ENCODE measurements at regions not wholly inside any gene's neighbourhood (a gene's known extent, or its start where the extent isn't known, plus 50 kb on each side); places are given as distances from the start of the nearest gene placed in this dataset.
"Not testable (repeated sequence)": the region's sequence is repeated elsewhere in the genome, so short reads cannot be mapped to it uniquely, and the experiment has no call there.

DNA sequence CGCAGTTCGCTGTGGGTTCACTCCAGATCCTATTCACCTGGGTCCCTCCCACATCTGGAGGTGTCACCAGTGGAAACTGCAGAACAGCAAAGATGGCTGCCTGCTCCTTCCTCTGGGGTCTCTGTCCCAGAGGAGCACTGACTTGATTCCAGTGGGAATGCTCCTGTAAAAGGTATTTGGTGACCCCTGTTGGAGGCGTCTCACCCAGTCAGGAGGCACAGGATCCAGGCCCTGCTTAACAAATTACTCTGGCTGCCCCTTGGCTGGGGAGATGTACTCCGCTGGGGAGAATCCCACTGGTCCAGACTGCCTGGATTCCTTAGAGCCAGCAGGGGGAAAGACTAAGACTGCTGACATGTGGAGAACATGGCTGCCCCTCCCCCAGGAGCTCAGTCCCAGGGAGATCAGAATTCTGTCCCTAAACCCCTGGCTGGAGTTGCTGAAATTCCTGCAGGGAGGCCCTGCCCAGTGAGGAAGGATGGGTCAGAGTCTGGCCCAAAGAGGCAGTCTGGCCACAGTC is 483.0 kb downstream of the CBLN4 start:
- DNase-seq = no peak

DNA sequence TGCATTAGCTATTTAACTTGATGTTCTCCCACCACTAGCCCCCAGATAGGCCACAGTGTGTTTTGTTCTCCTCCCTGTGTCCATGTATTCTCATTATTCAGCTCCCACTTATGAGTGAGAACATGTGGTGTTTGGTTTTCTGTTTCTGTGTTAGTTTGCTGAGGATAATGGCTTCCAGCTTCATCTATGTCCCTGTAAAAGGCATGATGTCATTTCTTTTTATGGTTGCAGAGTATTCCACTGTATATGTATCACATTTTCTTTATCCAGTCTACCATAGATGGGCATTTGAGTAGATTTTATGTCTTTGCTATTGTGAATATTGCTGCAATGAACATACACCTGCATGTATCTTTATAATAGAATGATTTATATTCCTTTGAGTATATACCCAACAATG is 487.7 kb downstream of the CBLN4 start:
- DNase-seq = not testable (repeated sequence)

DNA sequence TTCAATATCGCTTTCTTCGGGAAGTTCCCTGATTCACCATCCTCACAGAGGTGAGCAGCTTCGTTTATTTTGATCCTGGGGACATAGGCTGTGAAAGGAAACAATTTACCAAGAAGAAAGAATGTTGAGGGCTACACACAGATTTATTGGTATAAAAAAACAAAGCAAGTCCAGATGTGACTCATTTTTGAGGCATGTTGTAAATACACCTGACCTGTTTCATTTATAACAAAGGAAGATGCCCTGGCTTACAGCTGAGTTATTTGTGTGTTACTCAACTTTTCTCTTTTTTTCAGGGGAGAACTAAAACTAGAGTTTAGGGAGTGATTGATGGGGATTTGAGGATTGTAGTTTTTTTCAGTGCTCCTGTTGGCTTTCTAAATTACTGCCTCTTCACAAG is 489.5 kb downstream of the CBLN4 start:
- DNase-seq = no peak

DNA sequence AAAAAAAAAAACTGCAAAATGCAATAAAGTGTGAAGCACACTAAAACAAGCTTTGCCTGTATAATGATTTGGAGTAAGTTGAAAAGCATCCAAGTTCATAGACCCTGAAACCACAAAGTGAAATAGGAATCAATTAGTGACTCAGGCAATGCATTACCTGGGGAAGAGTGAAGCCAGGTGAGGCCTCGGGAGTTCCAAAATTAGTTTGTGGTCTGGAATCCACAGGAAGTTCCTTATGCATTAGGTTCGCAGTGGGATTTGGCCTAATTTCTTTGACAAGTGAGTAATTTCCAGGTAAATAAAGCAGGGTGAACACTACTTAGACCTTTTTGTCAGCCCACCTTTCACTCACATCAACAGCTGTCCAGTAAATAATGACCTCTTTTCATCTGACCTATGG is 490.8 kb downstream of the CBLN4 start:
- DNase-seq = peak; percentile 35

DNA sequence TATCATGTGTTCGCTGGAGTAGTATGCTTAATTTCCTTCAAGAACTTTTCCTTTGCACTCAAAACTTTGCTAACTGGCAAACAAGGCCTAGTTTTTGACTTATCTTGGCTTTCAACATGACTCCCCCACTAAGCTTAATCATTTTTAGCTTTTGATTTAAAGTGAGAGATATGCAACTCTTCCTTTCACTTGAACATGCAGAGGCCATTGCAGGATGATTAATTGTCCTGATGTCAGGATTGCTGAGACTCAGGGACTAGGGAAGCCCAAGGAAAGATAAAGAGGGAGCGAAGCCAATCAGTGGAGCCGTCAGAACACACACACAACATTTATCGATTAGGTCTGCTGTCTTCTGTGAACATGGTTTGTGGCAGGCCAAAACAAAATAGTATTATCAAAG is 491.4 kb downstream of the CBLN4 start:
- DNase-seq = no peak

DNA sequence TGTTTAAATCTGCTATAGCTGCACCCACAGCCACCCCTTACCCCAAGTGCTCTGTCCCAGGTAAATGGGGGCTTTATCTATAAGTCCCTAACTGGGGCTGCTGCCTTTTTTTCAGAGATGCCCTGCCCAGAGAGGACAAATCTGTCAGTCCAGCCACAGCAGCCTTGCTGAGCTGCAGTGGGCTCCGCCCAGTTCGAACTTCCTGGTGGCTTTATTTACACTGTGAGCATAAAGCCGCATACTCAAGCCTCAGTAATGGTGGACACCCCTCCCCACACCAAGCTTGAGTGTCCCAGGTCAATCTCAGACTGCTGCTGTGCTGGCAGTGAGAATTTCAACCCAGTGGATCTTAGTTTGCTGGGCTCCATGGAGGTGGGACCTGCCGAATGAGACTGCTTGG is 505.2 kb downstream of the CBLN4 start:
- DNase-seq = no peak

DNA sequence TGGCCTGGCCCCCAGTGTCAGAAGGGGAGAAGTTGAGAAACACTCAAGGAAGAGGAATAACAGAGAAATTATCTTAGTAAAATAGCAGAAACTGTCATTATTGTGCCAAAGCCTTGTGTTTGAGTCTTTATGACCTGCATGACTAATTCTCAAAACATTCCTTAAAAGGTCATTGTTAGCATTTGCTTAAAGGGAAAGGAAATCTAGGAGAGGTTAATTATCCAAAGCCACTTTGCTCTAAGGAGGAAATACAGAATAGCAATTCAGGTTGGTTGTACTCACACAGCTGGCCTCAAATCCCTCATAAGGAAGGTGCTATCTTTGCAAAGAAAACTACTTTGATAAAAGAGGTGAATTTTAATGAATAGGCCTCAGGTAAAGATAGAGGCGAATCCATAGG is 516.7 kb downstream of the CBLN4 start:
- DNase-seq = no peak

DNA sequence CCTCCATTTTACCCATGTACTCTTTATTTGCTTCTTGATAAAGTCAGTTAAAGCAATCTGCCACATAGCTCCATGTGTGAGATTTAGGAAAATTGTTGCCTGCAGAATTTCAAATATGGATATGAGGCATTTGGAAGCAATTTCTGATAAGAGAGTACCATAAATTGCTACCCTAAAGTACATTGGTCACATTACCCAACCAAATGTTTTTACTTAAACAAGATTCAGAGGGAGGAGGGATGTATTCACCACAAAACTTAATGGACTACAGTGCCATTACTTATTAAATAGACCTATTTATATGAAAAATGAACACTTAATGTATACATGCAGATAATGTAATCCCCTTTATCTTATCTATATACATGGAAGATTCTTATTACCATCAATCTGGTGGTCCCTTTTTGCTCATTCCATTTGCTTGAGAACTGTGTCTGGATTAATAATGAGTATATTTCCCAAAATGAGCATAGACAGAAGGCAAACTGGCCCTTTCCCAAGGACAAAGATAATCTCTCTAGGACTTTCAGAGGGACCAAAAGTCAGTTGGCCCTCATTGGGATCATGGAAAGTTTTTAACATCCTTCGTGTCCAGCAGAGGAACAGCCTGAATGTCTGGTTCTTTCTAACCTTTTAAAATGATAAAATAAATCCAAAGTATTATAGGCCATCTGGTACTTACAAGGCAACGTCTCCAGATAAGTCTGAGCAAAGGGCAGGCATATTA is 526.4 kb downstream of the CBLN4 start:
- no peak for DNase-seq

DNA sequence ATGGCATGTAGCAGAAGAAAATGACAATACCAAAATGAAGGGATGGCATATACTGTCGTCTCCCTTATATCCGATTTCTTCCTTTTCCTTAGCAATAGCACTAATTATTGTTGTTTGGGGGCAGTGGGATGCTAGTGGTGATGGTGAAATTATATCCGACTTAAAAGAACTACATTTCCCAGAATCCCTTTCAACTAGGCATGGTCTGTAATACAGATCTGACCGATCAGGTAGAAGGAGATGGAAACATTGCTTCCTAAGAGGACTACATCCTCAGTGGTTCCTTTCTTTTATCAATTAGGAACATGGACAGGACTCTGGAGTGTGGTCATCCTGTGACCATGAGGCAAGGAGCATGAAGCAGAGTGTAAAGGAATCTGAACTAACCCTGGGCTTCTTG is 532.6 kb downstream of the CBLN4 start:
- DNase-seq = no peak

DNA sequence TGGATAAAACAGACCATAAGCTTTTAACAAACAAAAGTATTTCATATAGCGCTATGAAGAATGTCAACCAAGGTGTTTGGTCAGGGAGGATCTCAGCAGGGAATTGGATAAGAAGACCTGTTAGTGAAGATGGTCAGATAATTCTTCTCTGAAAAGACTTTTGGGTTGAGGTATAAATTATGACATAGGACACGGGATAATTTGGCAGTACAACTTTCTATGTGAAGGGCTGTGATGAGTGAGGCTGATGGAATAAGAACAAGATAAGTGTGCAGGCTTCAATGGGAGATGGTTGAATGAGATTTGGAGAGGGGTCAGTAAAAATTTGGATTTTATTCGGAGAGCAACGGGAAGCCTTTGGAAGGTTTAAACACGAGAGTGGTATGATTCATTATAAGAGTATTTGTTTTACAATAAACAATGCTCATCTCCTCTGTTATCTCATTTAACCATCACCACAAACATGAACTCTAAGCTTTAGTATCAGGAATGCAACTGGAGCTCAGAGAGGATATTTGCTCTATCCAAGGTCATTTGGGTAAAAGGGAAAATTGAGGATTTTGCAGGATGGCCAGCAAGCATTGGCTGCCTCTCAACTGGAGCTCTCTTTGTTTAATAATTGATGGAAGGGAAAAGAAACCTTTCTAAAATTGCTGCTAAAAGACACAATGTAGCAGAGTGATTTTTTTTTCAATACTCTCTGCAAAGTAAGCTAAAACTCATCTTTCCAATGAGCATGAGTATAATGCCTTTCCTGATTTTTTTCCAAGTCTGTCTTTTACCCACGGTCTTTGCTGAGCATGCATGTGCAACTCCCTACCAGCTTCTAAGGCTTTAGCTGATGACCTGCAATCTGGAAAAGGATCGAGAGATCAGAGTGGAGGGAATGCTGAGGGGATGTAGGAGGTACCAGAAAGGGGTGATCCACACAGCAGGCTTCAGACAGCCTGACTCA is 534.0 kb downstream of the CBLN4 start:
- DNase-seq = peak; percentile 1

DNA sequence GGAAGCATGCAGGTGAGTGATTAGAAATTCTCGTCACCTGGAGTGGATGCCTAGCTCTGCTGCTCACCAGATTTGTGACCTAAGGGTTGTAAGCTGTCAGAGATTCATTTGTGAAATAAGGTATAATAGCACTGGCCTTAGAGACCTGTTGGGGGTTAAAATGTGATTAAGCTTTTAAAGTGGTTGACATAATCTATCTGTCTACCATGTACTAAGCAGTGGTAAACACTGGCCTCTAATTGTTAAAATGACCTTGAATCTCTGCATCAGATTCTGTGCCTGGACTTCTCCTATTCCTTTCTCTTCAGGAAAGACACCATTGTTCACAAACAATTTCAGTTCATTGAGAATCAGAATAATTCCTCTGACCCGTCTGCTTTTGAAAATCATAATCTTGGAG is 536.2 kb downstream of the CBLN4 start:
- DNase-seq = no peak

DNA sequence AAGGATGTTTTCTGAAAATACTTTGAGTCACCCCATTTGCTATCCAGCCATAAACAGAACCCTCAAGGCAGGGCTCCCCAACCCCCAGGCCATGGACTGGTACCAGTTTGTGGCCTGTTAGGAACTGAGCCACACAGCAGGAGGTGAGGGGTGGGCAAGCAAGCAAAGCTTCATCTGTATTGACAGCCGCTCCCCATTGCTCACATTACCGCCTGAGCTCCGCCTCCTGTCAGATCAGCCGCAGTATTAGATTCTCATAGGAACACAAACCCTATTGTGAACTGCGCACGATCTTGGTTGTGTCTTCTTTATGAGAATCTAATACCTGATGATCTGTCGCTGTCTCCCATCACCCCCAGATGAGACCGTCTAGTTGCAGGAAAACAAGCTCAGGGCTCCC is 543.8 kb downstream of the CBLN4 start:
- DNase-seq = no peak

DNA sequence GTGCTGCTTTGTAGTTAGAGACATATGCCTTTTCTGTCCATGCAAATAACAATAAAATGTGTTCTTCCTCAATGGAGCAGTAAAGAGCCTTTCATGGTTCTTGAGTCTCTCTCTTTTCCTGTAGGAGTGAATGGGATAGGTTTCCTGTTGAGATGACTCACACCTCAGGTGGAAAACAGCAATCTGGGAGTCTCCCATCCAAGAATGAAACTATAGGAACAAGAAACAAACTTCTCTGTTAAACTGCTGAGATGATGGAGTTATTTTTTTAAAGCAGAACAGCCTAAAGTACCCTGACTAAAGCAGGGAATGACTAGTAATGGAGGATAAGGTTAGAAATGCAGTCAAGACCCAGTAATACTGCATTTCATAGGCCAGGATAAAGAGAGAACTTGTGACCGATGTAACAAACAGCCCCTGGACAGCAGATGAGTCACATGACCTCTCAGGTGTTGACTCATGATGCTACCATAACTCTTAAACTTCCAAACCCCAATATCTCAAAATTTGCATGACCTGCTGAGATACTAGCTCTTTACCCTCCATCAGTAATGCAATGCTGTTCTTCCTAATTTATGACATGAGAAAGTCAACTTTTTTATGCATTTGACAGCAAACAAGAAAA is 548.9 kb downstream of the CBLN4 start:
- DNase-seq = no peak

DNA sequence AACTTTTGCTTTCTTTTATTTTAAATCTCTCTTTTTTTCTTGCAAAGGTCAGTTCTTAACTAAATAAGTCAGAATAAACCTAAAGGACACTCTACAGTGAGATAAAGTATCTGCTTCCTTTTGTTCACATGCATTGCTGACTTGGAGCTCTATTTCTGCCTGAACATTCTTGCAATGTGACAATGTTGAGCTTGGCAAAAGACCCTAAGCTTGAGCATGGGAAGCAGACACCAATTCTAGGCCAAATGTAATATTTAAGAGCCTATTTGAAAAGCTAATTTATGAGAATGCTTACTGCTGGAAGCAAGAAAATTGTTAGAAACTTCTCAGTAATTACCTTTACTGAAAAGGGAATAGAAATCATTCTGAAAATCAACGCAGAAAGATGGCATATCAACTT is 556.2 kb downstream of the CBLN4 start:
- DNase-seq = no peak

DNA sequence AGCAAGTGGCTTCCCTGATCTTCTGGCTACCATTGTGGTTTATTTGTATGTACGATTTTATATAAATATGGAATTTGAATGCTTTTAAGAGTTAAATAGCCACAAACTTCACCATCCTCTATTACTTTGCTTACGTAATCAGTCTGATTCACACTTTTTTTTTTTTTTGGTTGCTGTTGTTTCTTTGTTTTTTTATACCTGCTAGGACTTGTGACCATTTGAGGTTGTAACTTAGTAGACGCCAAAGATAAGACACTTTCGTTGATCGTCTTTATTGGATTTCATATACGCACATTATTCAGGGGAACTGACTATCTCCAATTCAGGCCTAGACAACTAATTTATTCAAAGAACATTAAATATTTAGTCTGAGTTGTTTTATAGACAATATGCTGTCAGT is 559.0 kb downstream of the CBLN4 start:
- DNase-seq = no peak

DNA sequence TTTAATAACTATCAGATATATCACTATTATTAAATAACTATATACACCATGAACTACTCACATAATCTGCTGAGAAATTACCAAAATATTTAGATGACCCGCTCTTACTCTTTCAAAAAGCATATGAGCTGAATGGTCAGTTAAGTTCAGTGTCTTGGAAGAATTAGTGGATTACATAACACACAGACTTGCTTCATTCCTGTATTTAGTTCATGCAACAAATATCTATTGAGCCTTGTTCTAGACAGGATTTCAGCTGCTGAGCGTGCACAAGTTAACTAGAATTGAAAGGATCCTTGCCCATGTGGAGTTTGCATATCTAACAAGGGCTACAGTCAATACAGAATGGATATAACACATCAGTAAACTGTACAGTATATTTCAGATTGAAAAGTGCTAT is 566.2 kb downstream of the CBLN4 start:
- DNase-seq = no peak

DNA sequence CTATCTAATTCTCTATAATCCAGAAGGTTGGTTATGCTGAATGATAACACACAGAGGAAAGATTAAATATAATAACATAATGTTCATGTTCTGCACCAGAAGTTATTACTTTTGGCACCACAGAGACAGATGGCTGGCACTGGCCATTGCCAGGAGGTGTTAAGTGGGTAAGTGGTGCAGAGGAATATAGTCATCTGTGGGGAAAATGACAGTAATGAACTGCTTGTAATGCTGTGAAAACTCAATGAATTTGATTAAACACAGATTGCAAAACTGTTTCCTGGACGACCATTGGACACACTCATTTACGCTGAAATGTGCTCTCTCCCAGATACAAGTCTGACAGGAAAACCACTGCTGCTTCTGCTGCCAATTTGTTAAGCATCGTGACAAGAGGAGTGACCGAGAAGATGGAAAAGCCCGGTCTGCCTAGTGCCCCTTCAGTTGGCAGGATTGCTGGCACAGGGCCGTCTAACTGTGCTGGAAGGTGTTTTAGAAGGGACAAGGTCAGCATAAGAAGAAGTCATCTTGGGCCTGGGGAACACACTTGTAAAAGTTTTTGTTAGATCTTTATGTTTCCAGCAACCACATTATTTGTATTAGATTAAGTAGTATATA is 567.4 kb downstream of the CBLN4 start:
- DNase-seq = peak; percentile 36

DNA sequence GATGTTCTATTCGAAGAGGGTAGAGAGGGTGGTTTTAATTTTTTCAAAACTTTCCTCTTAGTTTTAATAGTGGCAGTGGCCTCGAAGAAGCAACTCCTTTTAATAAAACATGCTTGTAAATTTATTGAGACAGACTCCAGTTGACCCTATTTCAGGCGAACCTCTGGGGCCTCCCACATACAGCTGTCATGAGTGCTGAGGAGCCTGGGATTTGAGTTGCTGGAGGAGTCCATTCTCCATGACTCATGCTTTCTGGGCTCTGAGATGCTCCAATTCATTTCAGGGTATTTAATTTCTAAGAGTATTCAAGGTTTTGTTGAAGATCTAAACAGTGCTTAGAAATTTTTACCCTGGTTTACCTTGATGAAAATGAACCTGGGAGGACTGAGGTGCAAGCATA is 580.4 kb downstream of the CBLN4 start:
- peak; percentile 31 for DNase-seq

DNA sequence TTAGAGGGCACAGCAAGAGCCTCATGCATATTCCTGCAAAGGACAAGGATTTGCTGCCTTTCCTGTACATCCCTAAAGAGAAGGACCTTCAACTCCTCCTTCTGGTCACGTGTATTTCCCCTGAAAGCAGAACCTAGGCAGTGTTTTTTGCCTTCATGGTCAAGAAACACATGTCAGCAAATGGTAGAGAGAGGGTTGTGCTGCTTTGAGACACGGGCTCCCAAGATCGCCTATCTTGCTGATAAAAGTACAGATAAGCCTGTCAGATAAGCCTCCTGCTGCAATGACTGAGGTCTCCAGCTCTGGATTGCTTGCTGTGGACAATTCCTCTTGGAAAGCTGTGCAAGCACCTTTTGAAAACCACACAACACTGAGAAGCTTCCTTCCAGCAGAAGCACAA is 580.8 kb downstream of the CBLN4 start:
- no peak for DNase-seq

DNA sequence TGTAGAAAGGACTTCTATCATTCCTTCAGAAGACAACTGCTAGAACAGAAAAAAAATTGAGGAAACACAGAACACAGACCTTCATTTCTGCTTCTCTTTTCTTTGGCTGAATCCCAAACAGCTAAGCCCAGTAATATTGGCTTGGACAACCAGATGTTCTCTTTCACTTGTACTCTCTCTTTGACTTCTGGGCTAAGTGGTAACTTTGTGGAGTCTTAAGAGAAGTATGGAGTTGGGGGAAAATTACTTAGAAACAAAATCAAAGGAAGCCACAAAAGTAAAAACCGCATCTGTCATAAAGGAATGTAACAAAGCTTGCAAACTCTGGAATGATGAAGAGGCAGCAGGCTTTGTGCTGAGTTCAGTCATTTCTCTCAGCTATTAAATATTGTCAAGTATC is 587.5 kb downstream of the CBLN4 start:
- DNase-seq = peak; percentile 77

DNA sequence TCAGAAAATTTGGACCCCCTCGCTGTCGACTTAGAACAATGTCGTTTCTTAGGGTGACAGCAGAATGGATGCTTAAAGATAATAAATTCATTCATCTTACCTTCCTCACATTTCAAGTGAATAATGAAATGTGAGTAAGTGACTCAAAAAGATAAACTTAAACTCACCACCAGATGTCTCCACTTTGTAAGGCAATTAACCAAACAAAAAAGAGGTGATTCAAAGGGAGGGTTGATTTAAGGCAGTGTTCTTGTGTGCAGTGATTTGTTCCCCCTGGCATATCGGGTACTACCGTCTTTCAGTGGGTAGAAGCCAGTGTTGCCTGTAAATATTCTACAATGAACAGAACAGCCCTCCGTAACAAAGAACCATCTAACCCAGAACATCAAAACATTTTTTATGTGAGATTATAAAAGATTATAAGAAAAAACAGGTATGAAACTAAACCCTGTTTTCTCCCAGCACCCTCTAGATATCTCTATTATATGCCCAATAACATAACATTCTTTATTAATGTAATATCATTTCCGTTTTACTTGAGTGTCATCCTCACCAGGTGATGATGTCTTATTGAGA is 589.7 kb downstream of the CBLN4 start:
- peak; percentile 40 for DNase-seq

DNA sequence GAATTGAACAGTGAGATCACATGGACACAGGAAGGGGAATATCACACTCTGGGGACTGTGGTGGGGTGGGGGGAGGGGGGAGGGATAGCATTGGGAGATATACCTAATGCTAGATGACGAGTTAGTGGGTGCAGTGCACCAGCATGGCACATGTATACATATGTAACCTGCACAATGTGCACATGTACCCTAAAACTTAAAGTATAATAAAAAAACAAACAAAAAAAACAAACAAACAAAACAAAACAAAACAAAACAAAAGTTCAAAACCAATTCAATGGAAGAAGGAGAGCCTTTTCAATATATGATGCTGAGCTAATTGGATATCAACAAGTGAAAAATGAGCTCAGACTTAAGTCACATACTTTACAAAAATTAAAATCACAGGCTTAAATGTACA is 592.8 kb downstream of the CBLN4 start:
- not testable (repeated sequence) for DNase-seq

All from tongue (tissue), 1 donor.